ENCODE measurements at regions not wholly inside any gene's neighbourhood (a gene's known extent, or its start where the extent isn't known, plus 50 kb on each side); places are given as distances from the start of the nearest gene placed in this dataset.

- TF ChIP-seq CTCF (conservative IDR thresholded peaks at IDR 0.05 in 1 of 2, IDR thresholded peaks at IDR 0.05 in 1 of 2; ENCODE audit: extremely low read depth in 1 of 2, insufficient read depth in 1 of 2, low read depth in 1 of 2, low read length in 2 of 2) (no peak), EZH2 (IDR thresholded peaks at IDR 0.05; ENCODE audit: borderline replicate concordance, low read length) (no peak)
These were observed 299.9 kb upstream of the MYOCD start for GRCh38 chr17:12365805-12366204.

All from mammary epithelial cell (primary cell).